Hematopoietic multipotent progenitor cell treated with erythropoietin and hydrocortisone succinate and interleukin-3 and kit ligand, for 8 days (in vitro differentiated cells): ENCODE measurements at regions not wholly inside any gene's neighbourhood (a gene's known extent, or its start where the extent isn't known, plus 50 kb on each side); places are given as distances from the start of the nearest gene placed in this dataset.
"Not testable (repeated sequence)": the region's sequence is repeated elsewhere in the genome, so short reads cannot be mapped to it uniquely, and the experiment has no call there.

Experiments used
- DNase-seq: peaks from one replicate; pipeline ENCODE4 v3.0.0-alpha.2; 2015

DNA sequence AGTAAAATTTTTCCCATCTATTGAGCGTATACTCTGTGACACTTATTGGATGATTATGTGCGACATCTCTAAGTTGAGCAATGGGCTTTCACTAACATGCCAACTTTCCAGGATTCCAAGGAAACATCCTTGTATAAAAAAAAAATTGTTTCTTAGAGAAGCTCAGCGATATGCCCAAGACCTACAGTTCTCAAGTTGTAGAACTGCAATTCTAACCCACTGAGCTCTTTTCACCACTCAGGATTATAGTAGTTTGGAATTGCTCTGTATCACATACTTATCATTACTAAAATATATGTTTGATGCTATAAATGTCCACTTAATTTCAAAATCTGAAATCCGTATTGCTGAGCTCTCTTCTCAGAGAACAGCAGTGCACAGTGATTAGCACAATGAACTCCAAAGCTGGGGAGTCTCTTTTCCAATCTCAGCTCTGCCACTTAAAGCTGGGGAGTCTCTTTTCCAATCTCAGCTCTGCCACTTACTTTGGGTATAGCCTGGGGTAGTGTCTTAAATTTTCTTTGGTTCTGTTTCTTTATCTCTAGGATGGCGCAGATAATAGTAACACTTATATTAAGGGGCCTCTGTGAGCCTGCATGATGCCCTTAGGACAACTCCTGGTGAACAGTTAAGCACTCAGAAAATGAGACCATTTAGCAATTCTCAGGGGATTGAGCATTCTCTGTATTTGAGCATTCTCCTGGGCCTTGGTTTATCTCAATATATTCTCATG, 1722.2 kb upstream of the AGA start:
- DNase-seq: no peak

DNA sequence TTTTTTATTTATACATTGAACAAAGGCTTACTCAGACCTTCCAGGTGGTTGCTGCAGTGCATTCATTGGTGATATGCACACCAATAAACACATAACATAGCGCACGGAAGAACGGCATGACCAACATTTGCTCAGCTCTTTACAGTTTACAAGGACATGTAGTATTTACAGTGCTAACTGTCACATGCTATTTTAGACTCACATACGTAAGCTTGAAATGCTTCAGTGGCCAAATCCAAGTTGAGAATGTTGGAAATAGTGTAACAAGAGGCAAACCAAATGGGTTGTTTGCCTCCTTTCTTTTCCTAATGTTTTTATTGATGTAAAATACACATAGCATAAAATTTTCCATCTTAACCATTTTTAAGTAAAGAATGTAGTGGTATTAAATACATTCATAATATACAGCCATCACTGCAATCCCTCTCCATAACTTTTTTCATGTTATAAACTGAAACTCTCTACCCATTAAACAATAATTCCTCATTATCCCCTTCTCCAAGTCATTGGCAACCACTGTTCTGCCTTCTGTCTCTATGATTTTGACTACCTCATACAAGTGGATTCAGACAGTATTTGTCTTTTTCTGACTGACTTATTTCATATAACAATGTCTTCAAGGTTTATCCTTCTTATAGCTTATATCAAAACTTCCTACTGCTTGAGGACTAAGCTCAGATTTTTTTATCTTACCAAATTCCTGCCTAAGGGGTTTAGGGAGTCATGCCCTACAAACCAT, 1722.9 kb upstream of the AGA start:
- no peak for DNase-seq

DNA sequence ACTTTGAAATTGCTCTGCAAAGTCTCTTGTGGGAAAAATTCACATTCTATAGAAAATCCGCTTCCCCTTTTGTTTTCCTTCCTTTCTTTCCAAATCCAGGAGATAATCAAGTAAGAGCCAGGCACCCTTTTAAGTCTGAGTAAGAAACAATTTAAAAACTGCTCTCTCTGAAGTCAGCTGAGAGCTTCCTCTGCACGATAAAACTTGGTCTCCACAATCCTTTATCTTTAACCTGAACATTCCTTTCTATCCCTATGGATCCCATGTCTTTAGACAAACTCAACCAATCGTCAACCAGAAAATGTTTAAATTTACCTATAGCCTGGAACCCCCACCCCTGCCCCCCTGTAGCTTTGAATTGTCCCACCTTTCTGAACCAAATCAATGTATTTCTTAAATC, 1723.6 kb upstream of the AGA start:
- DNase-seq: no peak

DNA sequence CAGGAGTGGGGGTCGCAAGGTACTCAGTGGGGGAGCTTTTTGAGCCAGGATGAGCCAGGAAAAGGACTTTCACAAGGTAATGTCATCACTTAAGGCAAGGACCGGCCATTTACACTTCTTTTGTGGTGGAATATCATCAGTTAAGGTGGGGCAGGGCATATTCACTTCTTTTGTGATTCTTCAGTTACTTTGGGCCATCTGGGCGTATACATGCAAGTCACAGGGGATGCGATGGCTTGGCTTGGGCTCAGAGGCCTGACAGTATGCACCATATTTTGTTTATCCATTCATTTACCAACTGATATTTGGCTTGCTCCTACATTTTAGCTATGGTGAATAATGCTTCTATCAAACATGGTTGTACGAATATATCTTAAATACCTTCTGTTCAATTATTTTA, 1728.1 kb upstream of the AGA start:
- DNase-seq: not testable (repeated sequence)

DNA sequence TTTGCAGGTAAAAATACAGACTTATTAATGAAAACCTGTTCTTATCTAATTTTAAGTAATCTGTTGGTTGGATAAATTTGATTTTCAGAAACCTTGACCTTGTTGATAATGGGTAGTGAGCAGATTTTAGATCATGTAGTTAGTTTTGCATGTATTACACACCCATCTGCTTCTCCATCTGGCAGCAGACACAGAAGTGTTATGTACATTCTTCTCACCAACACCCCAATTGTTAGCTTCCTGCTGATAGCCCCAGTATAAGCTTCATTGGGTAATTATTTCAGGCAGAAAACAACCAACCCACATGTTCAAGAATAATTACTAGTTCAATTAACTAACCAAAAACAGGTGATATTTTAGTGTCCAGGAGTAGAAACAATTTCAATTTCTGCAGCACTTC, 1740.5 kb upstream of the AGA start:
- no peak for DNase-seq

DNA sequence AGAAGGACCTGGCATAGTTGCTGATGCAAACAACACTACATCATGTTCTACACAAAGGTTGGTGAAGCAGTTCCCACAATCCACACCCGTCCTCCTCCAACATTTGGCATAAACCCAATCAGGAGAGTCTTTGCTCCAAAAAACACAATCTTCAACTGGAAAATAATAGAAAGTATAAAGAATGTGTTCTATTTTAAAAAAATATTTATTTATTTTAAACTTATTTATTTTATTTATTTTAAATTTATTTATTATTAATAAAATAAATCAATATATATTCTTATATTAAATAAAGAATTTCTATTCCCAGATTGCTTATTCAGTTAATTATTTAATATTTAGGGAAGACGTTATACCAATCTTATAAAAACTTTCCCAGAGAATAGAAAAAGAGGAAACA, 1753.7 kb upstream of the AGA start:
- DNase-seq: no peak

DNA sequence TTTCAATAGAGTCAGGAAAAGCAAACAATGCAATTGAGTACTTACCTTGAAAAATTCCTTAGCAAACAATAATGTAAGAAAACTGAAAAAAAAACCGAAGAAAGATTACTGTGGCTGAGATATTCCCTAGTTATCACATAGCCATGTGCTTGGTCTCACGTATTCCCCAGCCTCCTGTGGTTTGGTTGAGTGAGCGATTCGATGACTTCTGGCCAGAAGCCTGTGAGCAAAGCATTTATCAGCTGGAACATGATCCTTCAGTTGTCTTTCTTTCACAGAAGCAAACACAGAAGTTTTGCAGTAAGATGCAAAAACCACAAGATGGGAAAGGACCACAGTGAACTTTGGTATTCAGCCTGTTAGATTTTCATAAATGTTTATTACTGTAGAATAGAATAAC, 1754.3 kb upstream of the AGA start:
- peak; percentile 20 for DNase-seq

DNA sequence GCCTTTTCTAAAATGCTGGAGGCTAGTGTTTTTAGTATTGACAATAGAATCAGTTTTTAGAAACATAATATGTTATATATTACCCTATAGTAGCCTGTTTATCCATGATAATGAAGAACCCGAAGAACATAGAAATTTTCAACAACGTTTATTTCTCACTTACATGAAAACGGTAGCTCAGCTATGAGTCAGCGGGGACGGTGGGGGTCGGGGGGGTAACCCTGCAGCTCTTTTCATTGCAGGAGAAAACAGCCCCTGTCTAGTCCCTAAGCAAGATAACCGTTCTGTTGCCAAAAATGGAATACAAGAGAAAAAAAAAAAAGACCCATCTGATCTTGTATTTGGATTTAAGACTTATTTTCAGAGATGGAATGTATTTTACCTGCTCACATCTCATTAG, 1758.4 kb upstream of the AGA start:
- DNase-seq: no peak

DNA sequence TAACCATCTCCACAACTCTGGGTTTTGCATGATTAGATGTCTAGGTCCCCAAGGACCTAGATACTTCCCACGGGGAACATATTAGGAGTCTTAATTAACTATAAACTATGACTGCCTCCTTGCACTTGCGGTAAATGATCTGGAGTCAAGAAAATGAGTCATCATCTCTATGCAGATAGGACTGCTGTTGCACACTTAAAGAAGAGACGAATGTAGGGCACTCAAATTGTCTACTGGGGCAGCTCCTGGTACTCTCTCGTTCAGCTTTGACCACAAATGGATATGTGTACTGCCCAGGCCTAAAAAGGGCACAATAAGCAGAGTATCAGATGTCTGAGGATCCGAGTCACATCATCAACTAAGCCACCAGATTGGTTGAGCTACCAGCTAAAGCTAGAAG, 1783.4 kb upstream of the AGA start:
- no peak for DNase-seq

DNA sequence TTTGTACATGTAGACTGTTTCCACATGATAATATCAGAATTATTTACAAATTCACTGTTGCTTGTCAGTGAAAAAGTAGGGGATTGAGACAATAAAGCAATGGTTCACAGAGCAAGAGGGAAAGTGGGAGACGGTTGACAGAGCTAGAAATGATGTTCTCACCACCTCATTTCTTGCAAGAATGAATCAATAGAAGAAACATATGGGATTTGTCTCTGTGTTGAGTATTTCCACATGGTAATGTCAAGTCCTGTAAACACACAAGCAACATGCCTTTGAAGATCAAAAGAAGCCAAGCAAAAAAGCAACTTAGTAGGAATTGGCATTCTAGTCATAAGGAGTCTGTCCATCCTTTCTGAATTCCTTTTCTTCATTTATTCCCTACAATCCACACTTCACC, 1806.6 kb upstream of the AGA start:
- no peak for DNase-seq

DNA sequence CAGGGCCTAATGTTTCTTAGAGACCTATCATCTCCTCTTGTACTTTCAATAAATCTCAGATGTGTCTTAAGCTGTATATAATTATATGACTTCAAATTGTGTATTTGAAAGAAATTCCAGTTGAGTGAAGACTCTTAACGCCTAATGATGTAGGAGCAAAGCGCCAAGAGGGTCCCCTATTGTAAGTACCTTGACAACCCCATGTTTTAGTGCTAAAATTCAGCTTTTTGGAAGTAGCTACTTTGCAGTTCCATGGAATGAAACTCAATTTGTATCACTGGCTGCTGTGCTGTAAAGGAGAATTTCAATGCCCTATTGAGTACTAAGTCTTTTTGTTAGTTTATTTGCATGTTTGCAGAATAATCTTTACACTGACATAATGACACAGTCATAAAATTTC, 1826.6 kb upstream of the AGA start:
- no peak for DNase-seq

DNA sequence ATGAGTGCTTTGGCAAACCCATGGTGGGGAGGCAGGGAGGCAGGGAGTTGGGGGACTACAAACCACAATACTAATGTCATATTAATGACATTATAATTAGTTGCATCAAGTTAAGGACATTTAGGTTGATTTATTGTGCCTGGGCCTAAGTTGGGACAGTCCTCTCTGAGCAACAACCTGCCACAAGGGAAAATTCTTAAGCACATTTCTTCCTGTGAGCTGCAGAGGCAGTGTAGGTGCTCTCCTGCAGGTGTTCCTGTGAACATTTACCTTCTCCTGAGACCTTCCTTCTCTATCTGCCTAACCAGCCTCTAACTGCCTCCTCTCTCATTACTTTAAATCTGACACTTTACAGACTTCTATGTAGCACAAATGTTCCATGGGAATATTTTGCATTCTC, 1830.0 kb upstream of the AGA start:
- no peak for DNase-seq

DNA sequence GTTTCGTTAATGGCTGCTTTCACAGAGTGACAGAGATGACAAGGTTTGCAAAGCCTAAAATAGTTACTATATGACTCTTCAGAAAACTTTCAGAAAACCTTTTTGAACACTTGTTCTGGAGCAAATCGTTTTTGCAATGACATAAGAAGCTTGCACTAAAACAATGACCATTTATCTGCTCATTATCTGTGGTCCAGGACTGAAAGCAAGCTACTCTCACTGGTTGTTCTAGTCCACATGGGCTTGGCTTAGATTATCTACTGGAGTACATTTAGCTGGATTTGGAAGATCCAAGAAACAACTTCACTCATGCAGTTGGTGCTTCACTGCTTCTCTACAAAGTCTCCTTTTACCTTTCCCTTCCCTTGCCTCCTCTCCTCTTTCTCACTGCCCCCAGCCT, 1836.4 kb upstream of the AGA start:
- DNase-seq: no peak

DNA sequence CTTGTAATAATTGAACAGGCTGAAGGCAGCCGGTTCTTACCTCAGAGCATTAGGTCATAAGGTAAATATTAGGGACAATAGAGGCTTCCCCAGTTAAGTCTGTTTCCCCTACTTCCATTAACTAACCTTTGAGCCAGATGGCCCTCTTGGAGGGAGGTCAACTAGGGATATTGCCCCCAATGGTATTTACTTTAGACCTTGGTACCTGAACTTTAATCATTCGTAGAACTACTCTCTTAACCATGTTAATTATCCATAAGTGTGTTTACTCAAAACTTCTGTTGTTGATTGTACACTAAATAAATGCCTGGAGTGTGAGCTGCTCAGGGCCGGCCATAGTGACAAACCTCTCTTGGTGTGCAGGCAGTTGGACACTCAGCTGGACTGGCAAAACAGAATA, 1843.5 kb upstream of the AGA start:
- DNase-seq: no peak

DNA sequence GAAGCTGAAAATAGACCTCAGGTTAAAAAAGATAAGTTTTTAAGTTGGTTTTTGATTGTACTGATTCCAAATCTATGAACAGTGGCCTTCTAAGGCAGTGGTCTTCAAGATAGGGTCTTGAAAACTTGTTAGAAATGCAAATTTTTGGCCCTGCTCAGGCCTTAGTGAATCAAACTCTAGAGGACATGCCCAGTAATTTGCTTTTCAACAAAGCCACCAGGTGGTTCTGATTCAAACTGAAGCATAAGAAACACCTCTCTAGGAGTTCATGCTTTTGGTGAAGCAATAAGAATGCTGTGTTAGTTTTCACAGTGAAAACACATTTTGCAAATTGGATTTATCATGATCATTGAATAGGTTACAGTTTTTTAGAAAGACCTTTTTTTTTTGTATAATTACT, 1849.4 kb upstream of the AGA start:
- no peak for DNase-seq

DNA sequence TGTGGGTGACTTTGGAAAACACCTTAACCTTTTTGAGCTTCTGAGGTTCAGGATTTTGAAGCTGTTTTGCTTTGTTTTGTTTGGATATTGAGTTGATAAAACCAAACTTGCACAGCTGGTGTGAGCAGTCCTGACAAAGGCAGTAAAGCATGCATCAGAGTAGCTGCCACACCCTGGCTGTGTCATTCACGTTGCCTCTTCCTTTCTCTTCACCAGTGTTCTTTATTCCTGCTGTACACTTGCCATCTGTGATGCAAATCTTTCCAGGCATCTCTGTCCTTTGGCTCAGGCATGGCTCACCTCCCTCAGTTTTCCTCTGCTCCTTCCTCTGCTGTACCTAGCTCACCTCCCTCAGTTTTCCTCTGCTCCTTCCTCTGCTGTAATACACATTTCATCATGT, 1850.2 kb upstream of the AGA start:
- no peak for DNase-seq

DNA sequence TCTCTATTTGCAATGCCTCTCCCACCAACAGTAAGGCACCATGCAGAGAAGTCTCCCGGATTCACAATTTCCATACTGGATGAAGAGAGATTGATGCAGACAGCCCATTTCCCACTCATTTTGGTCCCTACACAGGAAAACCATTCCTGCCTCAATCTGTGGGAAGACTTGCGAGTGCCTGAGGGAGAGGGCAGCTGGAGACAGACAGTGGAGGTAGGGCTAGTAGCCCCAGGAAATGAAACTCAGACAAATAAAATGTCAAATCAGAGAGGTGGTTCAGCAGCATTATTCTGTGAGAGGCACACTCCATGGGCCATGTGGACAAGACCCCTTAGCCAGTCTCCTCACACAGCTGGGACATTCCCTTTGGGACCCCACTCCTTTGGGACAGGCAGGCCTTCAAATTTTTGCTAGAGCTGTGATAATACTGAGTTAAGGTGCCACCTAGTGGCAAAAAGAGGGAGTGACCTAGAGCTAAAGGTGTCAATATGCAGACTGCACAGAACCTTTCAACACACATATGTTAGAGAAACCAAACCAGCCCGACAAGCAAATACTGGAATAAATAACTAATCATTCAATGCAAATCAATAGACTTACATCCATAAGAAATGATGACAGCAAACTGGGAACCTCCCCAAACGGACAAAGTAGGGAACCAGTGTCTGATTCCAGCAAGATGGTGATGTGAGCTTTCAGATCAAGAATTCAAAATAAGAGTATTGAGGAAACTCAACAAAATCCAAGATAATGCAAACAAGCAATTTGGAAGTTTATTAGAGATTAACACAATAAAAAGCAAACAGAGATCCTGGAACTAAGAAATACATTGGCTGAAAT, 1865.3 kb upstream of the AGA start:
- peak; percentile 49 for DNase-seq

DNA sequence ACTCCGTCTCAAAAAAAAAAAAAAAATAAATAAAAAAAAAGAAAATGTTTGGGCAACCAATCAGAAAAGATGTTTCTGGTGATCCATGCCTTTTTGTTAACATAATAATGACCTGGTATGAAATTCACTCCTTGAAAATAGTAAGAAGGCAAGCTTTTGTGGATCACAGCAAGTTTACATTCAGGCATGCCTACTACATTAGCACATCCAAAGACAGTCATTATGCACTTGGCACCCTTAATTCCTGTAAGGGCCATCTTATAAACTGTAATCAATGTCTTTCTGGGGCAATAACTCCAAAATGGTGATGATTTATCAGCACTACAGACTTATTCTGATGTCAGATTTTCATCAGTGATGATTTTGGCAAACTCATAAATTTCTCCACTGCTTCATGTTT, 1871.6 kb upstream of the AGA start:
- DNase-seq: no peak

DNA sequence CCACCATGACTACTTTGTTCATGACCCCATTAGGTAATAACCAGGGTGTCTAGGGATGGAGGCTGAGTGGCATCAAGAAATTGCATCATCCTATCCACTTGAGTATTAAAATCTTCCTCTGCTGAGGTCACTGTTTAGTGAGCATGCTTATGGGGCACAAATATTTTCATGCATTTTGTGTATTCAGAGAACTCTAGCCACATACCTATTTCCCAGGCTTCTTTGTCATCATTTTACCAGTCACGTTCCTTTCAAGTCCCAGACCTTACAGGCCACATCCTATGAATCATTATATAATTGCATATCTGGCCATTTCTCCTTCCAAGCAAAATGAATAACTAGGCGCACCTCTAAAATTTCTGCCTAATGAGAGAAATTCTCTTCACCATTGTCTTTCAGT, 1882.9 kb upstream of the AGA start:
- no peak for DNase-seq

DNA sequence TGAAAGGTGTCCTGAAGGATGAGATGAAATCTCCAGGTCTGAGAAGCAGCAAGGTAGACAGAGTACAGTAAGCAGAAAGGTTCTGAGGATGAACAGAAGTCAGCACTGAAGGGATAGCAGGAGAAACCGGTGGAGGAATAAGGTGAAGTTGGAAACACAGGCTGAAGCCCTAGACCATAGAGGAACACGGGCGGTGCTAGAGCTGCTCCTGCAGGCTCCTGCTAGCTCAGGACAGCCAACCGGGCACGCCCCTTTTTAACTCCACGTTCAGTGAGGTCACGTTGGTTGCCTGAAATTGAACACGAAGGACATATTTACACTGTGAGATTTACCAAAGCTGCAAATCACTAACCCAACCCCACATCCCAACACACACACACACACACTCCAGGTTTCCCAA, 1886.4 kb upstream of the AGA start:
- DNase-seq: no peak

DNA sequence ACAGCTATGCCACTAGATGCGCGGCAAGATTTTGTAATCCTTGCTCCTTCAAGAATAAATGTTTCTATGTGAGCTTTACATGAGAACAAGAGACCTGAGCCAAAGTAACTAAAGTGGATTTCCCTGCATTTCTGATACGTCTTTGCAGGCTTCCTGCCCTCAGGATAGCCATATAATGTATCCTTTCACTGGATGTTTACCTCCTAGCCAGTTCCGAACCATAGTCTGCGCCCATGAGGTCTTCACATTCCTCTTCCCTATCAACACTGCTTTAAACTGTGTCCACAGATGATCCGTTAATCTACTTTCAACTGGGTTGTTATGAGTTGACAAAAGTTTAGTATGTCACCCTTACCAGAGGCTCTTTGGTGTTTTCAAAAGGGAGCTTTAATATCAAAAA, 1889.1 kb upstream of the AGA start:
- no peak for DNase-seq

DNA sequence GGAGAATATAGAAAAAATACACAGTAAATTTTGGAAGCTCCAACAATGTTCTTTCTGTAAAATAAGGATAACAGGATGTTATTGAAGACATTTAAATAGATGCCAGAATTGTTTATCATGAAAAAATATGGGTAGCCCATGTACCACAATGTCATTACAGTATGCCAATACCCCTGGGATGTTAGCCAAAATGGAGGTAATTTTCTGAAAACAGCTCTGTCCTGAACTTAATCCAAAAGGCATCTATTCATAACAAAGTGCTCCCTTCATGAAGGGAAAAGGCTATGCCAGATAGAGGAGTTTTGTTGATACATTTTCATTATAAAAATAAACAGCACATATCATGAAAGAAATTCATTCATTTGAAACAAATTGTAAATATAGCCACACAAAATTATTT, 1902.6 kb upstream of the AGA start:
- DNase-seq: no peak

DNA sequence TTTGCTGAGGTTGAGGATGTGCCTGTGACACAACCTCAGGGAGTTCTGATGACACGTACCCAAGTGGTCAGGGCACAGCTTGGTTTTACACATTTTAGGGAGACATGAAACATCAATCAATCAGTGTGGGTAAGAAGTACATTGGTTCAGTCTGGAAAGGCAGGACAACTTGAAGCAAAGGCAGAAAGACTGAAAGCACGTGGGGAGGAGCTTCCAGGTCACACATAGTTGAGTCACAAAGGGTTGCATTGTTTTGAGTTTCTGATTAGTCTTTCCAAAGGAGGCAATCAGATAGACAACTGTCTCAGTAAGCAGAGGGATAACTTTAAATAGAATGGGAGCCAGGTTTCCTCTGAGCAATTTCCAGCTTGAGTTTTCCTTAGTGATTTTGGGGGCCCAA, 1910.0 kb upstream of the AGA start:
- DNase-seq: no peak

DNA sequence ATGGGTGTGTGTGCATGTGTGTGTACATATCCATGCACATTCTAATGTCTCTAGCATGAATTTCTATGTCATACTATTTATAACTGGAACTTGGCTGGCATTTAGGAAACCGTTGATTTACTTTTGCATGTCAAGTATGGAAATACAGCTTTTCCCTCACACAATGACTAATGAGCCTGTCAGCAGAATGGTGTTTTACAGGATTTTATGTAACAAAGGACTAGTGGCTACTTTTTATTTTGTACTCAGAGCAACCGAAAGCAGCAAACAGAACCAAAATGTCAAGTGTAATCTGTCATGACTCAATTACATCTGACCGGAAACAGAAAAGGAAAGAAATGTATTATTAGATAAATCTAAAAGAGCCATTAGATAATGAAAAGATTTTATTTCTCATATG, 1911.5 kb upstream of the AGA start:
- no peak for DNase-seq
